ENCODE measurements at regions not wholly inside any gene's neighbourhood (a gene's known extent, or its start where the extent isn't known, plus 50 kb on each side); places are given as distances from the start of the nearest gene placed in this dataset.
A peak's percentile ranks its signal among the peaks of the same experiment; 100 is the strongest.
"Not testable (repeated sequence)": the region's sequence is repeated elsewhere in the genome, so short reads cannot be mapped to it uniquely, and the experiment has no call there.

DNA sequence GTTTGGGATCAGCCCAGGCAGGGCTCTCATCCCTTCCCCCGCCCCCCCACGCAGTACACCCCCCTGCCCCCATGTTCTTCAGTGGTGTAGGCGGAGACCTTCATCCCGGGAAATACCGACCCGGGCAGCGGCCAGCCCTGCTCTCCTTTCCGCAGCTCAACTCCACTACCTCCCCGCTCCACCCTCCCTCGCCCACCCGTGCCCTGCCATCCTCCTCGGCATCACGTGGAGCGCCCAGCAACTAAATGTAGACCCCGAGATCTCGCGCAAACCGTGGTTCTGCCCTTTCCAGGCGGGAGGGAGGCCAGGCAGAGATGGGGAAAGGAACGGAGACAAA, 1932.2 kb upstream of the DEFB115 start:
- DNase-seq = no peak
- Histone ChIP-seq H4K20me1 (ENCODE audit: insufficient read depth, low read length) (no peaks in the 10 kb centered on the region), H3K79me2 (ENCODE audit: low read length) (no peaks in the 10 kb centered on the region), H3K27me3 (replicated peaks; ENCODE audit: insufficient read depth, low read length) (no peaks in the 10 kb centered on the region), H2AFZ (ENCODE audit: low read length) (no peak overlapping the region), H3K9me2 (replicated peaks; ENCODE audit: insufficient read depth, low read length) (no peaks in the 10 kb centered on the region), H3F3A (ENCODE audit: insufficient read depth, low read length) (no peaks in the 10 kb centered on the region), H3K36me3 (replicated peaks; ENCODE audit: insufficient read depth, low read length) (no peaks in the 10 kb centered on the region), H3K4me1 (ENCODE audit: low read length) (no peaks in the 10 kb centered on the region), H3K9me3 (replicated peaks; ENCODE audit: insufficient read depth, low read length) (no peaks in the 10 kb centered on the region), H3K9ac (ENCODE audit: low read length) (no peak overlapping the region), H3K4me2 (ENCODE audit: low read depth, low read length) (no peak overlapping the region), H3K27ac (ENCODE audit: low read length) (no peak overlapping the region), H3K4me3 (ENCODE audit: low read length) (no peak overlapping the region)
- no peak for TF ChIP-seq EZH2 (optimal IDR thresholded peaks at IDR 0.05; ENCODE audit: low read depth, low read length)
- TF ChIP-seq EZH2phosphoT487 (IDR thresholded peaks at IDR 0.05; ENCODE audit: low read length) = no peak
- TF ChIP-seq, protein P1, sequence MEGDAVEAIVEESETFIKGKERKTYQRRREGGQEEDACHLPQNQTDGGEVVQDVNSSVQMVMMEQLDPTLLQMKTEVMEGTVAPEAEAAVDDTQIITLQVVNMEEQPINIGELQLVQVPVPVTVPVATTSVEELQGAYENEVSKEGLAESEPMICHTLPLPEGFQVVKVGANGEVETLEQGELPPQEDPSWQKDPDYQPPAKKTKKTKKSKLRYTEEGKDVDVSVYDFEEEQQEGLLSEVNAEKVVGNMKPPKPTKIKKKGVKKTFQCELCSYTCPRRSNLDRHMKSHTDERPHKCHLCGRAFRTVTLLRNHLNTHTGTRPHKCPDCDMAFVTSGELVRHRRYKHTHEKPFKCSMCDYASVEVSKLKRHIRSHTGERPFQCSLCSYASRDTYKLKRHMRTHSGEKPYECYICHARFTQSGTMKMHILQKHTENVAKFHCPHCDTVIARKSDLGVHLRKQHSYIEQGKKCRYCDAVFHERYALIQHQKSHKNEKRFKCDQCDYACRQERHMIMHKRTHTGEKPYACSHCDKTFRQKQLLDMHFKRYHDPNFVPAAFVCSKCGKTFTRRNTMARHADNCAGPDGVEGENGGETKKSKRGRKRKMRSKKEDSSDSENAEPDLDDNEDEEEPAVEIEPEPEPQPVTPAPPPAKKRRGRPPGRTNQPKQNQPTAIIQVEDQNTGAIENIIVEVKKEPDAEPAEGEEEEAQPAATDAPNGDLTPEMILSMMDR (IDR thresholded peaks at IDR 0.05; ENCODE audit: low read length) = no peak

GRCh38 chr20:29325781-29326180, 1931.7 kb upstream of the DEFB115 start:
- H3K36me3 ChIP-seq (replicated peaks; ENCODE audit: insufficient read depth, low read length); H2AFZ ChIP-seq (ENCODE audit: low read length); H3K79me2 ChIP-seq (ENCODE audit: low read length); DNase-seq; H3K27me3 ChIP-seq (replicated peaks; ENCODE audit: insufficient read depth, low read length); H3K4me2 ChIP-seq (ENCODE audit: low read depth, low read length); H4K20me1 ChIP-seq (ENCODE audit: insufficient read depth, low read length); H3K9ac ChIP-seq (ENCODE audit: low read length); H3F3A ChIP-seq (ENCODE audit: insufficient read depth, low read length); H3K4me1 ChIP-seq (ENCODE audit: low read length); H3K9me3 ChIP-seq (replicated peaks; ENCODE audit: insufficient read depth, low read length); H3K4me3 ChIP-seq (ENCODE audit: low read length); H3K9me2 ChIP-seq (replicated peaks; ENCODE audit: insufficient read depth, low read length); H3K27ac ChIP-seq (ENCODE audit: low read length): not testable (repeated sequence)

DNA sequence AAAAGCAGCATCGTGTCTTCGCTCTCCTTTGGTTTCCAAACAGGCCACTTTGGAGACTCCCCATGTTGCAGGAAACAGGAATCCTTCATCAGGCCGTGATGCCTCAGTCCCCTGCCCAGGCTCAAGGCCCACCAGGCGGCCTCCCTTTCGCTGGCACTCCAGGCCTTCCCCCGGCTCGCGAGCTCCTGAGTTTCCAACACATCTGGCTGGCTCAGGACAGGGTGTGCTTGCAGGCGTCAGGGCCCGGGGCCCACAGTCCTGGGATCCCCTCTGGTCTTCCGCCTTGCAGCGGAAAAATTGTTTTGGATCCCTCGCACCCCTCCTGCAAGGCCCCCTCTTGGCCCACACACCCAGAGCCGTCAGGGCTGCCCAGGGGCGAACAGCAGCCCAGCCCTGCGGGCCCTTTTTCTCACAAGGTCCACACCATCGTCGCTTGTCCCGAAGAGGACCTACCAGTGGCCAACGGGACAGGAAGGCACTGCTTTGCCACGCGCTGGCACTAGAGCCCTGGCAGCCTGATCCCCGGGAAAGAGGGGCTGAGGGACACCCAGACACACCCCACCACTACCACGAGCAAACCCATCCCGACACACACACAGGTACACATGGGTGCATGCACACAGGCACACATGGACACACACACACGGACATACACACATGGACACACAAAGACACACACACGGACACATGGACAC, 1930.9 kb upstream of the DEFB115 start:
- H2AFZ ChIP-seq (ENCODE audit: low read length) = no peak overlapping the region
- no peak overlapping the region for H3K4me3 ChIP-seq (ENCODE audit: low read length)
- no peaks in the 10 kb centered on the region for H3K27me3 ChIP-seq (replicated peaks; ENCODE audit: insufficient read depth, low read length)
- H3K4me2 ChIP-seq (ENCODE audit: low read depth, low read length) = no peak overlapping the region
- no peak overlapping the region for H3K27ac ChIP-seq (ENCODE audit: low read length)
- no peak for TF ChIP-seq EZH2phosphoT487 (IDR thresholded peaks at IDR 0.05; ENCODE audit: low read length)
- TF ChIP-seq, protein P1 (IDR thresholded peaks at IDR 0.05; ENCODE audit: low read length) = no peak
- H3F3A ChIP-seq (ENCODE audit: insufficient read depth, low read length) = no peaks in the 10 kb centered on the region
- no peaks in the 10 kb centered on the region for H4K20me1 ChIP-seq (ENCODE audit: insufficient read depth, low read length)
- H3K9me3 ChIP-seq (replicated peaks; ENCODE audit: insufficient read depth, low read length) = no peaks in the 10 kb centered on the region
- H3K9me2 ChIP-seq (replicated peaks; ENCODE audit: insufficient read depth, low read length) = no peaks in the 10 kb centered on the region
- no peak for DNase-seq
- no peak overlapping the region for H3K9ac ChIP-seq (ENCODE audit: low read length)
- no peaks in the 10 kb centered on the region for H3K79me2 ChIP-seq (ENCODE audit: low read length)
- no peaks in the 10 kb centered on the region for H3K4me1 ChIP-seq (ENCODE audit: low read length)
- no peaks in the 10 kb centered on the region for H3K36me3 ChIP-seq (replicated peaks; ENCODE audit: insufficient read depth, low read length)

DNA sequence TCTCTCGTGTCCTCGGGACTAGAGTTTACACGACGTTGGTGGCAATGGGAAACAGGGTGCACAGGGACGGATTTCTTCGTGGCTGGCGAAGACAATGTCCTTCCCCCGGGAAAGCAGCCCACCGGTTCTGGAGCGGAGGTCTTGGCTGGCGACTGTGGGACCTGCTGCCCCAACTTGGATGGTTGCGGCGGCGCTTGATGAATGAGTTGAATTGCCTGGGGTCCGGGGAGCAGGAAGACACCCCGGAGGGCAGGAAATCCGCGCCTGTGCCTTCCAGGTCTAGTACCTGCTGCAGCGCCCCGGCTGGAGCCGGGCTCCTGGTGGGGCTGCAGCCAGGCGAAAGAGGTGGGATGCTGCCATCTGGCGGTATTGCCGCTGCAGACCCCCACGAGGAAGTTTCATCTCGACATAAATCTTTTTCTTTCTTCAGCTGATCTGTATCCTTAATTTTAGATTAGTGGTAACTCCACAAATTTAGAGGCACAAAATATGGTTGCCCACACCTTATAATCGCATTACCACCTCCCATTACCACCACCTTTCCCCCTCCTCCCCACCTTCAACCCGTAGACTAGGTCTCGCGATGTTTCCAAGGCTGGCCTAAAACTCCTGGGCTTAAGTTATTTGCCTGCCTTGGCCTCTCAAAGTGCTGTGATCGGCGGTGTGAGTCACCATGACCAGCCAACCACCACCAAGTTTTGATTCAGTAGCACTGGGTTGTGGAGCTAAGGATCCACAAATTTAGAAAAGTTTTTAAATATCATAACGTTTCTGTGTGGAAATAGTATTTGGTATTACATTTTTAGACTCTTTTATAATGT, 1929.7 kb upstream of the DEFB115 start:
- not testable (repeated sequence) for H3K27me3 ChIP-seq (replicated peaks; ENCODE audit: insufficient read depth, low read length); H3K9me2 ChIP-seq (replicated peaks; ENCODE audit: insufficient read depth, low read length); H3K4me3 ChIP-seq (ENCODE audit: low read length); H4K20me1 ChIP-seq (ENCODE audit: insufficient read depth, low read length); H3K27ac ChIP-seq (ENCODE audit: low read length); H3F3A ChIP-seq (ENCODE audit: insufficient read depth, low read length); H3K9ac ChIP-seq (ENCODE audit: low read length); H2AFZ ChIP-seq (ENCODE audit: low read length); H3K79me2 ChIP-seq (ENCODE audit: low read length); H3K36me3 ChIP-seq (replicated peaks; ENCODE audit: insufficient read depth, low read length); H3K4me1 ChIP-seq (ENCODE audit: low read length); DNase-seq; H3K4me2 ChIP-seq (ENCODE audit: low read depth, low read length); H3K9me3 ChIP-seq (replicated peaks; ENCODE audit: insufficient read depth, low read length)
- TF ChIP-seq, protein P1 (IDR thresholded peaks at IDR 0.05; ENCODE audit: low read length) = peak; percentile 5; the same call in 1 of the 2 replicates

GRCh38 chr20:29330429-29331115, 1926.9 kb upstream of the DEFB115 start:
- not testable (repeated sequence) for H3K4me3 ChIP-seq (ENCODE audit: low read length); H3F3A ChIP-seq (ENCODE audit: insufficient read depth, low read length); H3K4me1 ChIP-seq (ENCODE audit: low read length)

More at GRCh38 chr20:29330429-29331115, 1926.9 kb upstream of the DEFB115 start:
- not testable (repeated sequence) for DNase-seq; H3K36me3 ChIP-seq (replicated peaks; ENCODE audit: insufficient read depth, low read length); H3K9me3 ChIP-seq (replicated peaks; ENCODE audit: insufficient read depth, low read length); H3K79me2 ChIP-seq (ENCODE audit: low read length); H3K27me3 ChIP-seq (replicated peaks; ENCODE audit: insufficient read depth, low read length); H3K9me2 ChIP-seq (replicated peaks; ENCODE audit: insufficient read depth, low read length); H4K20me1 ChIP-seq (ENCODE audit: insufficient read depth, low read length); H3K4me2 ChIP-seq (ENCODE audit: low read depth, low read length); H3K27ac ChIP-seq (ENCODE audit: low read length); H3K9ac ChIP-seq (ENCODE audit: low read length); H2AFZ ChIP-seq (ENCODE audit: low read length)
